Kidney epithelial cell (primary cell): ENCODE measurements at regions not wholly inside any gene's neighbourhood (a gene's known extent, or its start where the extent isn't known, plus 50 kb on each side); places are given as distances from the start of the nearest gene placed in this dataset.

Experiments used
- DNase-seq: peaks from one replicate; pipeline ENCODE4 v3.0.0-alpha.2; 2010; ENCODE audit warnings: low read depth
- H3K27me3 ChIP-seq: 2 replicates; pipeline ENCODE4 v1.6.0; 2011; ENCODE audit warnings: low read length; ENCODE audit not compliant: control insufficient read depth, insufficient read depth
- H3K36me3 ChIP-seq: 2 replicates; pipeline ENCODE4 v1.5.1; 2011; ENCODE audit warnings: low read length; ENCODE audit not compliant: control insufficient read depth, insufficient read depth
- H3K4me3 ChIP-seq: 2 replicates; pipeline ENCODE4 v1.5.1; 2011; ENCODE audit warnings: low read depth, mild to moderate bottlenecking, control low read depth, low read length
- TF ChIP-seq, protein P1 (sequence below): IDR thresholded peaks from 2 replicates; pipeline ENCODE4 v1.5.1; 2011; ENCODE audit warnings: mild to moderate bottlenecking, moderate library complexity, low read length, control low read depth, inconsistent platforms; ENCODE audit not compliant: insufficient read depth, poor library complexity, severe bottlenecking

GRCh38 chr5:88553136-88553875, 284.7 kb upstream of the TMEM161B start:
- Histone ChIP-seq H3K27me3 (peaks cover 5% of the 10 kb centered on the region), H3K4me3 (no peak overlapping the region), H3K36me3 (no peaks in the 10 kb centered on the region)
- no peak for DNase-seq
- TF ChIP-seq, protein P1, sequence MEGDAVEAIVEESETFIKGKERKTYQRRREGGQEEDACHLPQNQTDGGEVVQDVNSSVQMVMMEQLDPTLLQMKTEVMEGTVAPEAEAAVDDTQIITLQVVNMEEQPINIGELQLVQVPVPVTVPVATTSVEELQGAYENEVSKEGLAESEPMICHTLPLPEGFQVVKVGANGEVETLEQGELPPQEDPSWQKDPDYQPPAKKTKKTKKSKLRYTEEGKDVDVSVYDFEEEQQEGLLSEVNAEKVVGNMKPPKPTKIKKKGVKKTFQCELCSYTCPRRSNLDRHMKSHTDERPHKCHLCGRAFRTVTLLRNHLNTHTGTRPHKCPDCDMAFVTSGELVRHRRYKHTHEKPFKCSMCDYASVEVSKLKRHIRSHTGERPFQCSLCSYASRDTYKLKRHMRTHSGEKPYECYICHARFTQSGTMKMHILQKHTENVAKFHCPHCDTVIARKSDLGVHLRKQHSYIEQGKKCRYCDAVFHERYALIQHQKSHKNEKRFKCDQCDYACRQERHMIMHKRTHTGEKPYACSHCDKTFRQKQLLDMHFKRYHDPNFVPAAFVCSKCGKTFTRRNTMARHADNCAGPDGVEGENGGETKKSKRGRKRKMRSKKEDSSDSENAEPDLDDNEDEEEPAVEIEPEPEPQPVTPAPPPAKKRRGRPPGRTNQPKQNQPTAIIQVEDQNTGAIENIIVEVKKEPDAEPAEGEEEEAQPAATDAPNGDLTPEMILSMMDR, result no peak

DNA sequence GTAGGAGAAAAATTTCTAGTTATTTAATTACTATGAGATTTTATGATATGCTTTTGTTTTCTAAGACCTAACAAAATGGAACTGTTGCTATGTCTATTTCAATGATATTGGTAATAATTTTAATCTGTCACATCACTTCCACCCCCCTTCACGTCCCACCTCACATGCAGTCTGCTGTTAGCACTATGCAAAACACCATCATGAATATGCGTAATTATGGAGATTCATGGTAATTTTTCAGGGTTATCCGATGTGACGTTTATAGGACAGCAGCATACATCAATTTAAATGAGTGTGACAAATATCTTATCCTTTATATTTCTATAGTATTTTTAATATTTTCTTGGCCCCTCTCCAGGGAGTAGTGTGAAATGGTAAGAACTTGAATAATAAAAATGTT, 283.8 kb upstream of the TMEM161B start:
- peaks cover 5% of the 10 kb centered on the region for H3K27me3 ChIP-seq
- no peak overlapping the region for H3K4me3 ChIP-seq
- no peaks in the 10 kb centered on the region for H3K36me3 ChIP-seq
- no peak for DNase-seq
- TF ChIP-seq, protein P1, result no peak

- DNase-seq, result no peak
- TF ChIP-seq, protein P1, result no peak
- H3K27me3 ChIP-seq, result peaks cover 5% of the 10 kb centered on the region
- no peak overlapping the region for H3K4me3 ChIP-seq
- no peaks in the 10 kb centered on the region for H3K36me3 ChIP-seq
Measured at GRCh38 chr5:88551724-88552345, 283.2 kb upstream of the TMEM161B start.

- H3K4me3 ChIP-seq, result no peak overlapping the region
Measured at GRCh38 chr5:88550736-88551135, 282.1 kb upstream of the TMEM161B start.

DNA sequence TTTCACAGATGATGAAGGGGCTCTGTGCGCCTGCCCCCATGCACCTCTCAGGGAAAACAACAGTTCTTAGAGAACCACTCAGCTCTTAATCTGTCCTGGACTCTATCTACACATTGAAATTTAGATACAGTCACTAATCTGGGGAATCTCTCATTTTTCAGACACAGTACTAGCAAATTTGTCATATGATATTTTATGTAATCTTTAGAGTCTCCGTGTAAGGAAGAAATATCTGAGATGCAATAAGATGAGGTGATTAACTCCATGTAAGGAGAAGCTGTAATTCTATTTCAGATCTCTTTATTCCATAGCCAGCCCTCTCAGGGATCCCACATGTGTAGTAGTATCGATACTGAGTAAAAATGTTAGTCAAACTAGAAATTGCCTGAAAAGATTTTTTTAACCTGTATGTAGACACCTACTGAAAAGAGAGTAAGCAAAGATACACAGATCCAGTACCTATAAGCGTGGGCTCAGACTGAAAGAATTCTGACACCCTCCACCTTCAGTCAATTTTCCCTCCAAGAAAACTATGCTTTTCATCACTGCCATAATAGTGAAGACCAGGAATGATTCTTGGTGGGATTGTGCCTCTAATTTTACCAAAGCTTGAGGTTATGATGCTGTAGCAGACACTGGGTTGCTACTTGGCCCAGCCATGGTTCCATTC, 279.6 kb upstream of the TMEM161B start:
- no peak for DNase-seq
- no peak overlapping the region for H3K4me3 ChIP-seq
- peaks cover 3% of the 10 kb centered on the region for H3K27me3 ChIP-seq
- no peaks in the 10 kb centered on the region for H3K36me3 ChIP-seq
- TF ChIP-seq, protein P1, result no peak

More at GRCh38 chr5:88550736-88551135, 282.1 kb upstream of the TMEM161B start:
- peaks cover 3% of the 10 kb centered on the region for H3K27me3 ChIP-seq
- no peak for DNase-seq
- H3K36me3 ChIP-seq, result no peaks in the 10 kb centered on the region
- TF ChIP-seq, protein P1, result no peak
